ENCODE measurements at regions not wholly inside any gene's neighbourhood (a gene's known extent, or its start where the extent isn't known, plus 50 kb on each side); places are given as distances from the start of the nearest gene placed in this dataset.

- no peak for DNase-seq
Measured at GRCh38 chr10:123409884-123410283, 255.7 kb downstream of the BUB3 start.

- no peak for DNase-seq
Measured at GRCh38 chr10:123413353-123413752, 252.8 kb upstream of the GPR26 start.

GRCh38 chr10:123415523-123415922 lies 250.6 kb upstream of the GPR26 start:
- DNase-seq, result no peak

- DNase-seq, result no peak
Measured at GRCh38 chr10:123417414-123417813, 248.7 kb upstream of the GPR26 start.

GRCh38 chr10:123421461-123421860 lies 244.7 kb upstream of the GPR26 start:
- DNase-seq, result no peak

GRCh38 chr10:123422261-123422660 lies 243.9 kb upstream of the GPR26 start:
- DNase-seq, result no peak

GRCh38 chr10:123424537-123424936 lies 241.6 kb upstream of the GPR26 start:
- no peak for DNase-seq

- DNase-seq, result no peak
Measured at GRCh38 chr10:123425680-123426079, 240.5 kb upstream of the GPR26 start.

- no peak for DNase-seq
Measured at GRCh38 chr10:123427165-123427786, 238.9 kb upstream of the GPR26 start.

GRCh38 chr10:123428391-123428790 lies 237.8 kb upstream of the GPR26 start:
- no peak for DNase-seq

- no peak for DNase-seq
Measured at GRCh38 chr10:123429706-123430221, 236.4 kb upstream of the GPR26 start.

GRCh38 chr10:123433539-123433938 lies 232.6 kb upstream of the GPR26 start:
- DNase-seq, result no peak

GRCh38 chr10:123434435-123435039 lies 231.6 kb upstream of the GPR26 start:
- DNase-seq, result no peak

GRCh38 chr10:123442901-123443300 lies 223.3 kb upstream of the GPR26 start:
- DNase-seq, result no peak

GRCh38 chr10:123443924-123444323 lies 222.2 kb upstream of the GPR26 start:
- DNase-seq, result no peak

- no peak for DNase-seq
Measured at GRCh38 chr10:123445261-123445775, 220.8 kb upstream of the GPR26 start.

- DNase-seq, result no peak
Measured at GRCh38 chr10:123446449-123447156, 219.6 kb upstream of the GPR26 start.

GRCh38 chr10:123449234-123449962 lies 216.8 kb upstream of the GPR26 start:
- DNase-seq, result no peak

- DNase-seq, result no peak
Measured at GRCh38 chr10:123450956-123451605, 215.1 kb upstream of the GPR26 start.

- no peak for DNase-seq
Measured at GRCh38 chr10:123451618-123452245, 214.4 kb upstream of the GPR26 start.

GRCh38 chr10:123454987-123455386 lies 211.2 kb upstream of the GPR26 start:
- DNase-seq, result no peak

GRCh38 chr10:123455861-123456260 lies 210.3 kb upstream of the GPR26 start:
- DNase-seq, result no peak
